H1 (cell line): ENCODE measurements at regions not wholly inside any gene's neighbourhood (a gene's known extent, or its start where the extent isn't known, plus 50 kb on each side); places are given as distances from the start of the nearest gene placed in this dataset.

Source experiments
- CTCF ChIA-PET: fragments of 300-600 bp; sonication (Branson Sonifier 250); formaldehyde crosslinking; loops from one replicate; lab custom pipeline; 2021; ENCODE audit not compliant: partially characterized antibody; lab: Charles Lee
- POLR2A ChIA-PET: fragments of 300-600 bp; sonication (Branson Sonifier 250); formaldehyde crosslinking; loops from one replicate; lab custom pipeline; 2021; ENCODE audit warnings: inconsistent platforms; ENCODE audit not compliant: partially characterized antibody; lab: Charles Lee
- DNase-seq, 2 experiments: peaks; one replicate each; pipeline versions ENCODE4 v3.0.0 to v3.0.0-alpha.2; 2010 to 2022; ENCODE audit warnings: low spot score in 2 of 2, low read depth in 1 of 2, mixed read lengths in 1 of 2
- FAIRE-seq: peaks from 2 replicates; lab custom pipeline; 2011; peaks lifted over from hg19 to GRCh38; lab: Jason Lieb, UNC
- H2AFZ ChIP-seq: 2 replicates; pipeline ENCODE4 v1.8.1; 2012; ENCODE audit warnings: low read length, inconsistent platforms
- H2AK5ac ChIP-seq: 2 replicates; pipeline ENCODE4 v1.6.1; 2013; ENCODE audit warnings: low read depth, low read length
- H2BK120ac ChIP-seq: replicated peaks from 2 replicates; pipeline ENCODE3; 2013; ENCODE audit warnings: low read depth, low read length, inconsistent platforms
- H2BK12ac ChIP-seq: 2 replicates; pipeline ENCODE4 v1.6.1; 2013; ENCODE audit warnings: low read depth, low read length
- H2BK15ac ChIP-seq: 2 replicates; pipeline ENCODE4 v1.6.1; 2013; ENCODE audit warnings: low read length
- H2BK20ac ChIP-seq: 2 replicates; pipeline ENCODE4 v1.6.1; 2013; ENCODE audit warnings: low read length
- H2BK5ac ChIP-seq: 2 replicates; pipeline ENCODE4 v1.6.1; 2013; ENCODE audit warnings: low read depth, low read length
- H3K14ac ChIP-seq: 2 replicates; pipeline ENCODE4 v1.6.1; 2013; ENCODE audit warnings: inconsistent platforms; ENCODE audit not compliant: insufficient read length
- H3K18ac ChIP-seq: 2 replicates; pipeline ENCODE4 v1.6.1; 2013; ENCODE audit warnings: low read length; ENCODE audit errors: extremely low read depth
- H3K23ac ChIP-seq: 2 replicates; pipeline ENCODE4 v1.6.1; 2013; ENCODE audit warnings: inconsistent platforms; ENCODE audit not compliant: insufficient read length
- H3K23me2 ChIP-seq: 2 replicates; pipeline ENCODE4 v1.6.1; 2013; ENCODE audit warnings: low read depth, low read length
- H3K27ac ChIP-seq: 2 replicates; pipeline ENCODE4 v1.6.1; 2011; ENCODE audit warnings: low read depth, low read length, inconsistent platforms
- H3K27me3 ChIP-seq, 4 experiments: replicated peaks in 1 of 4; 1 replicate in 1 of 4; 2 replicates in 3 of 4; pipeline versions ENCODE4 v1.6.1 to v1.8.1; 2011 to 2013; ENCODE audit warnings: low read length in 3 of 4, mild to moderate bottlenecking in 3 of 4, inconsistent platforms in 2 of 4, mixed read lengths in 2 of 4, moderate library complexity in 1 of 4; ENCODE audit not compliant: control insufficient read depth in 3 of 4, insufficient read depth in 3 of 4; ENCODE audit errors: extremely low read depth in 1 of 4
- H3K36me3 ChIP-seq, 4 experiments: 2 replicates each; pipeline versions ENCODE4 v1.6.1 to v1.8.1; 2011 to 2013; ENCODE audit warnings: mild to moderate bottlenecking in 4 of 4, low read length in 3 of 4, moderate library complexity in 2 of 4, control low read depth in 1 of 4, inconsistent platforms in 1 of 4; ENCODE audit not compliant: insufficient read depth in 4 of 4, control insufficient read depth in 2 of 4
- H3K4ac ChIP-seq: replicated peaks from 2 replicates; pipeline ENCODE3; 2013; ENCODE audit warnings: low read length, low read depth, mixed read lengths, inconsistent platforms; ENCODE audit not compliant: insufficient read length
- H3K4me1 ChIP-seq, 4 experiments: replicated peaks in 1 of 4; 1 replicate in 1 of 4; 2 replicates in 3 of 4; pipeline versions ENCODE4 v1.6.1 to v1.8.1; 2011 to 2013; ENCODE audit warnings: low read length in 3 of 4, inconsistent platforms in 2 of 4, mixed read lengths in 1 of 4; ENCODE audit not compliant: insufficient read depth in 4 of 4, control insufficient read depth in 3 of 4
- H3K4me2 ChIP-seq, 2 experiments: 2 replicates each; pipeline versions ENCODE4 v1.6.1 to v1.8.1; 2011 to 2013; ENCODE audit warnings: low read depth in 2 of 2, low read length in 2 of 2, control low read depth in 1 of 2, inconsistent platforms in 1 of 2, mild to moderate bottlenecking in 1 of 2; ENCODE audit not compliant: insufficient read depth in 1 of 2
- H3K4me3 ChIP-seq, 4 experiments: fragments of 200-600, 300-600 bp in 1 of 4; sonication (generic), shearing (Covaris generic), sonication (Bioruptor Twin) in 1 of 4; 2 replicates each; pipeline versions ENCODE4 v1.5.1 to v1.8.1; 2011 to 2016; ENCODE audit warnings: low read length in 4 of 4, low read depth in 3 of 4, control low read depth in 2 of 4, inconsistent platforms in 2 of 4, mild to moderate bottlenecking in 2 of 4, mixed read lengths in 1 of 4, moderate library complexity in 1 of 4; ENCODE audit not compliant: insufficient read depth in 2 of 4; ENCODE audit errors: extremely low read depth in 1 of 4
- H3K56ac ChIP-seq: replicated peaks from 2 replicates; pipeline ENCODE3; 2013; ENCODE audit warnings: low read depth, mild to moderate bottlenecking, mixed read lengths, low read length, inconsistent platforms; ENCODE audit not compliant: insufficient read length
- H3K79me1 ChIP-seq: 2 replicates; pipeline ENCODE4 v1.6.1; 2013; ENCODE audit warnings: low read depth, low read length, control low read depth
- H3K79me2 ChIP-seq, 2 experiments: 2 replicates each; pipeline versions ENCODE4 v1.6.1 to v1.8.1; 2012 to 2013; ENCODE audit warnings: low read length in 2 of 2, mild to moderate bottlenecking in 2 of 2, inconsistent platforms in 1 of 2; ENCODE audit not compliant: insufficient read depth in 2 of 2, control insufficient read depth in 1 of 2
- H3K9ac ChIP-seq, 4 experiments: replicated peaks in 1 of 4; 1 replicate in 1 of 4; 2 replicates in 3 of 4; pipeline versions ENCODE4 v1.6.1 to v1.8.1; 2011 to 2013; ENCODE audit warnings: low read depth in 3 of 4, low read length in 3 of 4, control low read depth in 2 of 4, mild to moderate bottlenecking in 2 of 4, moderate library complexity in 2 of 4, inconsistent platforms in 1 of 4; ENCODE audit errors: extremely low read depth in 1 of 4
- H3K9me3 ChIP-seq, 2 experiments: 2 replicates each; pipeline versions ENCODE4 v1.6.1 to v1.8.1; 2012 to 2013; ENCODE audit warnings: mild to moderate bottlenecking in 2 of 2, moderate library complexity in 2 of 2, control low read depth in 1 of 2, inconsistent platforms in 1 of 2, low read depth in 1 of 2, low read length in 1 of 2, mixed read lengths in 1 of 2; ENCODE audit not compliant: insufficient read depth in 2 of 2
- H4K20me1 ChIP-seq, 2 experiments: replicated peaks in 1 of 2; 2 replicates each; pipeline versions ENCODE3 to v1.8.1; 2011 to 2013; ENCODE audit warnings: inconsistent platforms in 2 of 2, low read length in 2 of 2, mild to moderate bottlenecking in 1 of 2; ENCODE audit not compliant: insufficient read depth in 2 of 2, control insufficient read depth in 1 of 2
- H4K5ac ChIP-seq: 2 replicates; pipeline ENCODE4 v1.6.1; 2013; ENCODE audit warnings: low read length, low read depth, mixed read lengths, inconsistent platforms; ENCODE audit not compliant: insufficient read length
- H4K8ac ChIP-seq: 2 replicates; pipeline ENCODE4 v1.8.0; 2013; ENCODE audit warnings: mild to moderate bottlenecking, moderate library complexity, low read length, inconsistent platforms; ENCODE audit not compliant: insufficient read depth; ENCODE audit errors: extremely low read depth
- H4K91ac ChIP-seq: replicated peaks from 2 replicates; pipeline ENCODE3; 2013; ENCODE audit warnings: low read length, mixed read lengths, inconsistent platforms; ENCODE audit not compliant: insufficient read length
- FOSL1 ChIP-seq: IDR thresholded peaks from 2 replicates; pipeline ENCODE4 v1.6.1; 2011; ENCODE audit warnings: mild to moderate bottlenecking, low read depth, low read length, moderate library complexity; ENCODE audit not compliant: insufficient read depth
- KDM1A ChIP-seq: fragments of 200-600, 300-600 bp; sonication (generic); IDR thresholded peaks from 2 replicates; pipeline ENCODE4 v1.7.1; 2016; ENCODE audit warnings: mild to moderate bottlenecking, low read length, borderline replicate concordance
- RAD21 ChIP-seq, 2 experiments: IDR thresholded peaks in 1 of 2; conservative IDR thresholded peaks in 1 of 2; 2 replicates each; pipeline ENCODE4 v1.6.1; 2011; ENCODE audit warnings: low read depth in 2 of 2, low read length in 2 of 2, improper control_type of control experiment in 1 of 2, inconsistent platforms in 1 of 2, mild to moderate bottlenecking in 1 of 2, moderate library complexity in 1 of 2
- SP1 ChIP-seq: IDR thresholded peaks from 2 replicates; pipeline ENCODE4 v1.6.1; 2011; ENCODE audit warnings: low read depth, low read length
- SP4 ChIP-seq: IDR thresholded peaks from 2 replicates; pipeline ENCODE4 v1.6.1; 2012; ENCODE audit warnings: low read length, inconsistent platforms
- TCF12 ChIP-seq: IDR thresholded peaks from 2 replicates; pipeline ENCODE4 v1.6.1; 2011; ENCODE audit warnings: low read depth, mild to moderate bottlenecking, low read length
- USF2 ChIP-seq: IDR thresholded peaks from 2 replicates; pipeline ENCODE4 v1.6.1; 2011; ENCODE audit warnings: low read length, improper control_type of control experiment
- WGBS, 2 experiments: shearing (Covaris generic) in 1 of 2; methylation state at CpG; one replicate each; pipeline versions ENCODE4 v1.1.6 to v1.1.7; 2013 to 2015; ENCODE audit warnings: low lambda C conversion rate in 2 of 2, mixed read lengths in 2 of 2, inconsistent platforms in 1 of 2, low coverage in 1 of 2, missing lambda C conversion rate in 1 of 2; ENCODE audit not compliant: insufficient replicate concordance in 2 of 2, insufficient coverage in 1 of 2, insufficient read length in 1 of 2; ENCODE audit errors: extremely low coverage in 1 of 2, missing lambda C conversion rate in 1 of 2; 5-methylcytosine and 5-hydroxymethylcytosine counted together

- Histone ChIP-seq H3K9ac (no peak overlapping the region), H3K4ac (no peak overlapping the region), H2BK5ac (no peak overlapping the region), H4K20me1 (peaks cover 0 to 2% of the 10 kb centered on the region in 2 experiments), H4K91ac (no peak overlapping the region), H2BK12ac (no peak overlapping the region), H3K14ac (no peak overlapping the region), H2BK15ac (no peak overlapping the region), H2AFZ (no peak overlapping the region), H3K9me3 (no peaks in the 10 kb centered on the region), H3K18ac (no peak overlapping the region), H3K36me3 (no peaks in the 10 kb centered on the region), H3K79me2 (no peaks in the 10 kb centered on the region; a peak in 1 of 4 replicates), H3K23ac (no peak overlapping the region), H2AK5ac (no peak overlapping the region)
- no peak for FAIRE-seq
- TF ChIP-seq USF2, result no peak
- TF ChIP-seq TCF12, result no peak
- no peak for TF ChIP-seq KDM1A
- no peak for TF ChIP-seq SP1
- no peak for TF ChIP-seq FOSL1
- no peak for TF ChIP-seq RAD21 (IDR thresholded peaks at IDR 0.05 in 1 of 2, conservative IDR thresholded peaks at IDR 0.05 in 1 of 2; ENCODE audit: low read depth in 2 of 2, low read length in 2 of 2)
- TF ChIP-seq SP4, result no peak
- TF ChIP-seq, all 59 proteins: peak for 0
- no peak for DNase-seq
- Histone ChIP-seq H3K79me1 (no peaks in the 10 kb centered on the region), H3K27ac (no peak overlapping the region), H2BK20ac (no peak overlapping the region), H4K8ac (no peak overlapping the region), H3K4me2 (no peak overlapping the region), H2BK120ac (no peak overlapping the region), H3K4me3 (no peak overlapping the region), H3K56ac (no peak overlapping the region), H3K23me2 (no peaks in the 10 kb centered on the region; the same call in 1 of the 2 replicates), H4K5ac (no peak overlapping the region), H3K4me1 (no peaks in the 10 kb centered on the region), H3K27me3 (no peaks in the 10 kb centered on the region)
- CTCF ChIA-PET, result interaction anchor here (0.6 to 7.0 kb wide), 47 partner anchors 9 to 722 kb away, joined by 3 to 46 read pairs (median 4); no protein-coding TSS in a partner anchor
- WGBS, 2 experiments, result 93% methylated on average over 3 of the region's 3 CpGs; no CpG with 5 or more reads in 1 of the 2 experiments
- POLR2A ChIA-PET, result interaction anchor here (1.1 kb wide), 1 partner anchor 11 kb away, joined by 4 read pairs; no protein-coding TSS in a partner anchor
Observed at GRCh38 chr15:62550106-62550505, 385.0 kb upstream of the C2CD4B start.
